ENCODE measurements at regions not wholly inside any gene's neighbourhood (a gene's known extent, or its start where the extent isn't known, plus 50 kb on each side); places are given as distances from the start of the nearest gene placed in this dataset.

- Histone ChIP-seq H3K27me3 (ENCODE audit: low read depth) (no peaks in the 10 kb centered on the region), H3K4me3 (no peak overlapping the region), H3K4me1 (peaks cover 52% of the 10 kb centered on the region), H3K36me3 (no peaks in the 10 kb centered on the region), H3K27ac (replicated peaks) (peak overlapping the region; percentile 5), H3K9me3 (replicated peaks) (peaks cover 4% of the 10 kb centered on the region)
- DNase-seq: no peak
- TF ChIP-seq CTCF (IDR thresholded peaks at IDR 0.05; ENCODE audit: borderline replicate concordance): no peak
- intact Hi-C loops (cut with micrococcal nuclease): no loop called here
These were observed 438.7 kb upstream of the C2CD4B start for GRCh38 chr15:62603742-62604141.

DNA sequence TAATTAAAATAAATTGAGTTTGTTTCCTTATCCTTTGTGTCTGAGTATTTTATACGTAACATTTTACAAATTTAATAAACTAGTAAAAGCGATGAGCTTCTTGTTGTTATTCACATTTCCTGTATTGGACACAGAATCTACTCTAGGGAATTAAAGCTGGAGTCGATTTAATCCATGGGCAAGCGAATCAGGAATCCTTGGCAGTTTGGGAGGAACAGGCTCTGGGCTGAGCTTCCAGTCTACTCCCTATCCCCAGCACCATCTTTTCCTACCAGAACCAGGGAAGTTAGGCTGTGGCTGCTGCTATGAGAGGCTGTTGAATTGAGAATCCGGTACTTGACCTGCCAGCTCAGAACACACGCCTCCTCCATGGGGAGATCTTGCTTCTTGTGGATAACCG, 437.3 kb upstream of the TPM1 start:
- TF ChIP-seq CTCF (IDR thresholded peaks at IDR 0.05; ENCODE audit: borderline replicate concordance): no peak
- no peaks in the 10 kb centered on the region for H3K27me3 ChIP-seq (ENCODE audit: low read depth)
- H3K4me3 ChIP-seq: no peak overlapping the region
- peak overlapping the region; percentile 41 for H3K27ac ChIP-seq (replicated peaks)
- DNase-seq: no peak
- intact Hi-C loops (cut with micrococcal nuclease): no loop called here
- H3K4me1 ChIP-seq: peaks cover 50% of the 10 kb centered on the region
- H3K9me3 ChIP-seq (replicated peaks): peaks cover 4% of the 10 kb centered on the region
- no peaks in the 10 kb centered on the region for H3K36me3 ChIP-seq

GRCh38 chr15:62606376-62607113, 436.0 kb upstream of the TPM1 start:
- Histone ChIP-seq H3K36me3 (no peaks in the 10 kb centered on the region), H3K9me3 (replicated peaks) (no peaks in the 10 kb centered on the region), H3K27ac (replicated peaks) (peak overlapping the region; percentile 41), H3K4me3 (no peak overlapping the region), H3K27me3 (ENCODE audit: low read depth) (no peaks in the 10 kb centered on the region), H3K4me1 (peaks cover 53% of the 10 kb centered on the region)
- intact Hi-C loops (cut with micrococcal nuclease): no loop called here
- TF ChIP-seq CTCF (IDR thresholded peaks at IDR 0.05; ENCODE audit: borderline replicate concordance): no peak
- no peak for DNase-seq

DNA sequence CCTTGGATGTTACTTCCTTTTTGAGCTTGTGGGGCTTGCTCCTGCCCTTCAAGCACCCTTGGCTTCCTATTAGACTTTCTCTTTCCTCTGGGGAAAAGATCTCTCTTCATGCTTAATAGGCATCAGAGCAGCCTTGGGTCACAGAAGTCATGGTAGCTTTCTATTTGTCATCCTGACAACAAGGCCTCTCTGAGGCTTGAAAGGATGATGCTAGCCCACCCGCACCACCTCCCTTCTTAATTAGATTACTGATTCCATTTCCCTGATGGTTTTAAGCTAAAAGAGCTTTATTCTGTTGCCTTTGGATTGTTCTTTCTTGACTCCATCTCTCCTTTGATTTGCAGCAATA, 435.5 kb upstream of the TPM1 start:
- DNase-seq: no peak
- Histone ChIP-seq H3K9me3 (replicated peaks) (no peaks in the 10 kb centered on the region), H3K27me3 (ENCODE audit: low read depth) (no peaks in the 10 kb centered on the region), H3K36me3 (no peaks in the 10 kb centered on the region), H3K27ac (replicated peaks) (no peak overlapping the region), H3K4me3 (no peak overlapping the region), H3K4me1 (peaks cover 53% of the 10 kb centered on the region)
- no peak for TF ChIP-seq CTCF (IDR thresholded peaks at IDR 0.05; ENCODE audit: borderline replicate concordance)
- intact Hi-C loops (cut with micrococcal nuclease): no loop called here

GRCh38 chr15:62607643-62608042, 434.9 kb upstream of the TPM1 start:
- H3K36me3 ChIP-seq: no peaks in the 10 kb centered on the region
- H3K27me3 ChIP-seq (ENCODE audit: low read depth): no peaks in the 10 kb centered on the region
- H3K27ac ChIP-seq (replicated peaks): no peak overlapping the region
- no peak overlapping the region for H3K4me3 ChIP-seq
- intact Hi-C loops (cut with micrococcal nuclease): no loop called here
- H3K9me3 ChIP-seq (replicated peaks): no peaks in the 10 kb centered on the region
- peaks cover 53% of the 10 kb centered on the region for H3K4me1 ChIP-seq
- no peak for DNase-seq
- no peak for TF ChIP-seq CTCF (IDR thresholded peaks at IDR 0.05; ENCODE audit: borderline replicate concordance)
